ENCODE measurements at regions not wholly inside any gene's neighbourhood (a gene's known extent, or its start where the extent isn't known, plus 50 kb on each side); places are given as distances from the start of the nearest gene placed in this dataset.

- no peak overlapping the region for H3K4me3 ChIP-seq (ENCODE audit: low read length)
- TF ChIP-seq CTCF (conservative IDR thresholded peaks at IDR 0.05; ENCODE audit: low read length) = no peak
- DNase-seq (ENCODE audit: low read depth) = no peak
These were observed 746.8 kb downstream of the HDGFL1 start for GRCh38 chr6:23316131-23316530.

GRCh38 chr6:23316931-23317330, 747.6 kb downstream of the HDGFL1 start:
- no peak for TF ChIP-seq CTCF (conservative IDR thresholded peaks at IDR 0.05; ENCODE audit: low read length)
- DNase-seq (ENCODE audit: low read depth) = no peak
- no peak overlapping the region for H3K4me3 ChIP-seq (ENCODE audit: low read length)

GRCh38 chr6:23319582-23319981, 750.2 kb downstream of the HDGFL1 start:
- no peak overlapping the region for H3K4me3 ChIP-seq (ENCODE audit: low read length)
- TF ChIP-seq CTCF (conservative IDR thresholded peaks at IDR 0.05; ENCODE audit: low read length) = no peak
- no peak for DNase-seq (ENCODE audit: low read depth)

GRCh38 chr6:23320471-23321015, 751.2 kb downstream of the HDGFL1 start:
- no peak for TF ChIP-seq CTCF (conservative IDR thresholded peaks at IDR 0.05; ENCODE audit: low read length)
- no peak overlapping the region for H3K4me3 ChIP-seq (ENCODE audit: low read length)
- DNase-seq (ENCODE audit: low read depth) = no peak

- H3K4me3 ChIP-seq (ENCODE audit: low read length) = no peak overlapping the region
- no peak for DNase-seq (ENCODE audit: low read depth)
- no peak for TF ChIP-seq CTCF (conservative IDR thresholded peaks at IDR 0.05; ENCODE audit: low read length)
These were observed 754.5 kb downstream of the HDGFL1 start for GRCh38 chr6:23323897-23324296.

- no peak for DNase-seq (ENCODE audit: low read depth)
- no peak for TF ChIP-seq CTCF (conservative IDR thresholded peaks at IDR 0.05; ENCODE audit: low read length)
- no peak overlapping the region for H3K4me3 ChIP-seq (ENCODE audit: low read length)
These were observed 755.7 kb downstream of the HDGFL1 start for GRCh38 chr6:23325065-23325464.

- no peak for DNase-seq (ENCODE audit: low read depth)
- no peak overlapping the region for H3K4me3 ChIP-seq (ENCODE audit: low read length)
- TF ChIP-seq CTCF (conservative IDR thresholded peaks at IDR 0.05; ENCODE audit: low read length) = no peak
These were observed 758.3 kb downstream of the HDGFL1 start for GRCh38 chr6:23327621-23328020.
